Fibroblast of lung (primary cell): ENCODE measurements at regions not wholly inside any gene's neighbourhood (a gene's known extent, or its start where the extent isn't known, plus 50 kb on each side); places are given as distances from the start of the nearest gene placed in this dataset.
A peak's percentile ranks its signal among the peaks of the same experiment; 100 is the strongest.
"Not testable (repeated sequence)": the region's sequence is repeated elsewhere in the genome, so short reads cannot be mapped to it uniquely, and the experiment has no call there.

Source experiments
- DNase-seq, 2 donors: peaks; one replicate each; pipeline versions ENCODE4 v3.0.0 to v3.0.0-alpha.2; 2010; ENCODE audit warnings: low read depth in 2 of 2
- H2AFZ ChIP-seq: 2 replicates; pipeline ENCODE4 v1.5.1; 2012; ENCODE audit warnings: low read length, control low read depth, inconsistent platforms
- H3K27ac ChIP-seq: 2 replicates; pipeline ENCODE4 v1.5.1; 2011; ENCODE audit warnings: low read length, control low read depth; ENCODE audit not compliant: insufficient read depth
- H3K27me3 ChIP-seq: 2 replicates; pipeline ENCODE4 v1.5.1; 2011; ENCODE audit warnings: mild to moderate bottlenecking, low read length; ENCODE audit not compliant: control insufficient read depth, insufficient read depth
- H3K36me3 ChIP-seq: 2 replicates; pipeline ENCODE4 v1.5.1; 2011; ENCODE audit warnings: low read length; ENCODE audit not compliant: control insufficient read depth, insufficient read depth
- H3K4me1 ChIP-seq: 2 replicates; pipeline ENCODE4 v1.5.1; 2011; ENCODE audit warnings: low read length; ENCODE audit not compliant: control insufficient read depth, insufficient read depth; ENCODE audit errors: extremely low read depth
- H3K4me2 ChIP-seq: 2 replicates; pipeline ENCODE4 v1.5.1; 2011; ENCODE audit warnings: low read length, control low read depth; ENCODE audit not compliant: insufficient read depth; ENCODE audit errors: extremely low read depth
- H3K4me3 ChIP-seq, 4 experiments: fragments of 200-600 bp in 1 of 4; sonication (generic) in 1 of 4; replicated peaks in 1 of 4; 2 replicates each; pipeline ENCODE4 v1.5.1; 2011 to 2016; ENCODE audit warnings: low read length in 4 of 4, low read depth in 3 of 4, mild to moderate bottlenecking in 3 of 4, control low read depth in 2 of 4, inconsistent platforms in 1 of 4, mixed read lengths in 1 of 4; ENCODE audit not compliant: insufficient read depth in 1 of 4; ENCODE audit errors: control extremely low read depth in 1 of 4
- H3K79me2 ChIP-seq: 2 replicates; pipeline ENCODE4 v1.5.1; 2012; ENCODE audit warnings: mild to moderate bottlenecking, low read length, inconsistent platforms; ENCODE audit not compliant: control insufficient read depth, insufficient read depth
- H3K9ac ChIP-seq: 2 replicates; pipeline ENCODE4 v1.5.1; 2011; ENCODE audit warnings: mild to moderate bottlenecking, low read length, control low read depth; ENCODE audit not compliant: insufficient read depth
- H3K9me3 ChIP-seq: 2 replicates; pipeline ENCODE4 v1.5.1; 2012; ENCODE audit warnings: low read depth, low read length; ENCODE audit not compliant: control insufficient read depth, insufficient read depth
- H4K20me1 ChIP-seq: 2 replicates; pipeline ENCODE4 v1.5.1; 2011; ENCODE audit warnings: low read length; ENCODE audit not compliant: control insufficient read depth, insufficient read depth; ENCODE audit errors: extremely low read depth
- EZH2 ChIP-seq: IDR thresholded peaks from 2 replicates; pipeline ENCODE4 v1.5.1; 2012; ENCODE audit warnings: low read length, control low read depth, mild to moderate bottlenecking; ENCODE audit errors: missing control alignments
- TF ChIP-seq, protein P1 (sequence below), 2 donors: IDR thresholded peaks in 1 of 2; conservative IDR thresholded peaks in 1 of 2; 1 replicate in 1 of 2; 2 replicates in 1 of 2; pipeline ENCODE4 v1.5.1; 2011 to 2012; ENCODE audit warnings: low read length in 2 of 2, control low read depth in 1 of 2, inconsistent platforms in 1 of 2, low read depth in 1 of 2, mild to moderate bottlenecking in 1 of 2

DNA sequence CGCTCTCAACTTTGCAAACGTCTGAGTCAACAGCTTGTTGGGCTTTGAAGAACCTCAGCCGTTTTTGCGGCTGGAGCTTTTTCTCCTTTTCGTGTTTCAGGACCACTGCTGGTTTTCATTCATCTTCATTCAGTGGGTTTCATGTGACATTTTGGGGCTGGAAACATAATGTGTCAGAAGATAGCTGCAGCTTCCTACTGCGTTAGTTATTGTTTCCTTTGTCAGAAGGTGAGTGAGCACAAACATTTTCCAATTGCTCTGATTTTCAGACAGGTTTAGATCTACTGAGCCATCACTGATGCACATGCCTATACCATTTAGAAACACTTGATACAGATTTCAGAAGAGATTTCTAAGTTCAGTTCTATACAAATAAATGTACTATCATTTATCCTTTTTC, 575.5 kb downstream of the TTLL7 start:
- not testable (repeated sequence) for H3K36me3 ChIP-seq, H3K4me1 ChIP-seq, H4K20me1 ChIP-seq, H3K27ac ChIP-seq, H3K4me3 ChIP-seq, H2AFZ ChIP-seq, H3K4me2 ChIP-seq, H3K79me2 ChIP-seq, DNase-seq, H3K27me3 ChIP-seq, H3K9ac ChIP-seq, H3K9me3 ChIP-seq

DNA sequence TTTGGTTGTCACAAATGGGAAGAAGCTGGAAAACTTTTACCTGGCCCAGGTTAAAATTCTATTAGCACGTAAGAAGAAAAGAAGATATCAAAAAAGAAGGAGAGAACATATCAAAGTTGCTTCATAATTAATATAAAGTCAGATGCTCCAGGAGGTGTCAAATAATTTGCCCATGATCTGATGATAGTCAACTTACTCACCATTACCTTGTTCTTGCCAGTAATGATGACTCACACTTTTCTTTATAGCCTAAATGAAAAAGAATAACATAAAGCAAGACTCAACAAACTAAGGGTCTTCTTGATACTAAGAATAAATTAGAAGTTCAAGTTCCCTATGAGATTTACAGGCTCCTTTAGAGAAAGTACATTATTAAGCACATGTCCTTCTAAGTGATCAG, 580.4 kb downstream of the TTLL7 start:
- no peak overlapping the region for H3K9ac ChIP-seq
- H3K4me2 ChIP-seq = no peak overlapping the region
- no peak for TF ChIP-seq EZH2
- TF ChIP-seq, protein P1, sequence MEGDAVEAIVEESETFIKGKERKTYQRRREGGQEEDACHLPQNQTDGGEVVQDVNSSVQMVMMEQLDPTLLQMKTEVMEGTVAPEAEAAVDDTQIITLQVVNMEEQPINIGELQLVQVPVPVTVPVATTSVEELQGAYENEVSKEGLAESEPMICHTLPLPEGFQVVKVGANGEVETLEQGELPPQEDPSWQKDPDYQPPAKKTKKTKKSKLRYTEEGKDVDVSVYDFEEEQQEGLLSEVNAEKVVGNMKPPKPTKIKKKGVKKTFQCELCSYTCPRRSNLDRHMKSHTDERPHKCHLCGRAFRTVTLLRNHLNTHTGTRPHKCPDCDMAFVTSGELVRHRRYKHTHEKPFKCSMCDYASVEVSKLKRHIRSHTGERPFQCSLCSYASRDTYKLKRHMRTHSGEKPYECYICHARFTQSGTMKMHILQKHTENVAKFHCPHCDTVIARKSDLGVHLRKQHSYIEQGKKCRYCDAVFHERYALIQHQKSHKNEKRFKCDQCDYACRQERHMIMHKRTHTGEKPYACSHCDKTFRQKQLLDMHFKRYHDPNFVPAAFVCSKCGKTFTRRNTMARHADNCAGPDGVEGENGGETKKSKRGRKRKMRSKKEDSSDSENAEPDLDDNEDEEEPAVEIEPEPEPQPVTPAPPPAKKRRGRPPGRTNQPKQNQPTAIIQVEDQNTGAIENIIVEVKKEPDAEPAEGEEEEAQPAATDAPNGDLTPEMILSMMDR (conservative IDR thresholded peaks at IDR 0.05 in 1 of 2, IDR thresholded peaks at IDR 0.05 in 1 of 2; ENCODE audit: low read depth in 1 of 2, low read length in 2 of 2) = no peak
- DNase-seq = no peak
- no peaks in the 10 kb centered on the region for H3K79me2 ChIP-seq
- H3K4me1 ChIP-seq = no peaks in the 10 kb centered on the region
- no peaks in the 10 kb centered on the region for H3K27me3 ChIP-seq
- no peak overlapping the region for H3K27ac ChIP-seq
- H3K9me3 ChIP-seq = no peaks in the 10 kb centered on the region
- no peaks in the 10 kb centered on the region for H3K36me3 ChIP-seq
- H2AFZ ChIP-seq = no peak overlapping the region
- no peak overlapping the region for H3K4me3 ChIP-seq
- no peaks in the 10 kb centered on the region for H4K20me1 ChIP-seq

DNA sequence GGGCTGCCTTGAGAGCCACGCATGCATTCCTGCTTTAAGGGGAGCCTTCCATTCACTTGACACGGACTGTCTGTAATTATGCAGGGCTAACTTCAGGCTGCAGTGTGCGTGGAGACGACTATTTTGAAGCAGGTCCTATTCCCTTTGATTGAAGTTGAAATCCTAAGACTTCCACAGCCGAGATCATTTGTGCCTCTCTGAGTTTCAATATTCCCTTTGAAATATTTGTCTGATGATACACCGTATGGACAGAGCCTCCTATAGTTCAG, 585.2 kb downstream of the TTLL7 start:
- H3K4me3 ChIP-seq, DNase-seq, H3K4me1 ChIP-seq, H3K9ac ChIP-seq, H3K36me3 ChIP-seq, H4K20me1 ChIP-seq, H3K9me3 ChIP-seq, H2AFZ ChIP-seq, H3K27ac ChIP-seq, H3K79me2 ChIP-seq, H3K4me2 ChIP-seq, H3K27me3 ChIP-seq: not testable (repeated sequence)

DNA sequence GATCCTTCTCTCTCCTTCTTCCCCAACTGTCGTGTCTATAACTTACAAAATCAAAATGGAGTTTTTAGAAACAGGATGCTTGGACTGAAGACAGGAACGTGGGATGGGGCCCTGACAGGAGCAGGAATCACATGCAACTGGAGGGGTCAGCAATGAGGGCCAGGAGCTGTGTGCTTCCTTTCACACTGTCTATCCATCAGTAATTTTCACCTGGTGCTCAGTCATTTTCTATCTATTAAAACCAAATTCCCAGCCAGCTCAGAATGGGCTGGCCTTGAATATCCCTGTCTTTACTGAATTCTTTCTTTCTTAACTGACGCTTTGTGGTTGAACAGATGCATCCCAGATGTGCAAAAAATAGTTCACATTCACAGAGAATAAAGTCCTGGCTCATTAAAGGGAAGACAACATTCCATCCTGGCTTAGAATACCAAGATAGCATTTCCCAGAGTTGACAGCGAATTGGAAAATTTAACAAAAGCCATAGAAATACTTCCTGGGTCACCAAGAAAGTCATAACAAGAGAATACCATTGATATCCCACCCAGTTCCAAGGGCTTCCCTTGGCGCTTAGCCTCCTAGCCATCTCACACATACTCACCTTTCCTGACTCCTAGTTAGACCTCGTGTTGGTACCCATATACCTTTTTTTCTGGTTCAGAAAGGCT, 588.1 kb downstream of the TTLL7 start:
- not testable (repeated sequence) for H3K4me2 ChIP-seq, H3K27me3 ChIP-seq, H3K4me3 ChIP-seq, H3K9ac ChIP-seq, H3K36me3 ChIP-seq, H3K79me2 ChIP-seq, H2AFZ ChIP-seq, H3K27ac ChIP-seq, H3K4me1 ChIP-seq, H4K20me1 ChIP-seq, H3K9me3 ChIP-seq, DNase-seq

DNA sequence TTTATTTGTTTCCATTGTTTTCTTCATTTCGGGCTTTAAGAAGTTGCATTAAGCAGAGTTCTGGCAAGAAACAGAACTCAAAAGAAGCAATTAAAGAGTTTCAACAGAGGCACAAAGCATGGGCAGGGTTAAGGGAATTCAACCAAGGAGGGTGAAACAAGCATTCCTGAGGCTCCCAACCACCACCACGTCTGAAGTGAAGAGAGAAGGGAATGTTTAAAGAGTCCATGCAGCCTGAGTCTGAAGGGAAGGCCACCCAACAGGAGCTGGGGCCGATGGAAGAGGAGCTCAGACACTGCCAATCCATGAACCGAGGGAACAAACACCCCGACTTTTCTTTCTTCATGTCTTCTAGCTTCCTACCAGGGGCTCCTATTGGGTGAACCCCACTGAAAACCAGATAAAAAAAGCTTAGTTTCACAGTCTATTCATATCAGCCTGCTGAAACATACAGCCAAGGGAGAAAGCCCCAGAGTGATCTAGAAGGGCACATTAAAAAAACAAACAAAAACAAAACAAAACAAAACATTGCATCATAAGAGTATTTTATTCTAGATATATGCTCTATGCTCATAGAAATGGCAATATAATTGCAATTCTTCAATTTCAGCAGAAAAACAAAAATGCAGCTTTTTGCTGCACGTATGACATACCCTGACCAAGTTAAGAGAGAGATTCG, 592.1 kb downstream of the TTLL7 start:
- H3K79me2 ChIP-seq, H2AFZ ChIP-seq, H3K9ac ChIP-seq, H3K4me1 ChIP-seq, H3K27me3 ChIP-seq, H4K20me1 ChIP-seq, H3K27ac ChIP-seq, H3K4me2 ChIP-seq, H3K4me3 ChIP-seq, H3K36me3 ChIP-seq, H3K9me3 ChIP-seq: not testable (repeated sequence)
- peak in 1 of 2 donors; percentile 13 for DNase-seq

DNA sequence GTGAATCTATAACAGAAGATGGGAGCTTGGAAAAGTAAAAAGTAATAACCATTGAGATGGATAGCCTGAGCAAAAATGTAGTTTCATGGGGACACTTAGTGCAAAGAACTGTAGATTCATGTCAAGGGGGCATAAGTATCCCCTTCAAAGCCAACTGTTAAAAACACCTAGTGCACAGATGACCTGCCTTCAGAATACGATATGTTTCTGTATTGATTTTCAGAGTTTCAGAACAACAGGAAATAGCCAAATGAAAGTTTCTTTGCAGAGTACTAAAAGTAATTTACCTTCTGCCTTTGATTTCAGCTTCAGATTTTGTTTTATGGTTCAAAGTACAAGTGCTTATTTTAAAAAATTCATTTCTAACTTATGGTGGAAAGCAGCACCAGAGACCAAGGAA, 593.1 kb downstream of the TTLL7 start:
- H3K79me2 ChIP-seq, H3K4me2 ChIP-seq, DNase-seq, H3K4me1 ChIP-seq, H4K20me1 ChIP-seq, H2AFZ ChIP-seq, H3K4me3 ChIP-seq, H3K27ac ChIP-seq, H3K27me3 ChIP-seq, H3K36me3 ChIP-seq, H3K9me3 ChIP-seq, H3K9ac ChIP-seq: not testable (repeated sequence)
